GM19324 (cell line): ENCODE measurements at regions not wholly inside any gene's neighbourhood (a gene's known extent, or its start where the extent isn't known, plus 50 kb on each side); places are given as distances from the start of the nearest gene placed in this dataset.
"Not testable (repeated sequence)": the region's sequence is repeated elsewhere in the genome, so short reads cannot be mapped to it uniquely, and the experiment has no call there.

Experiments used
- ATAC-seq: cut with Tn5 transposase; IDR thresholded peaks from one replicate; pipeline ENCODE4 v1.9.1; 2021; ENCODE audit warnings: mild to moderate bottlenecking, moderate library complexity; ENCODE audit not compliant: unreplicated experiment, low FRiP score

DNA sequence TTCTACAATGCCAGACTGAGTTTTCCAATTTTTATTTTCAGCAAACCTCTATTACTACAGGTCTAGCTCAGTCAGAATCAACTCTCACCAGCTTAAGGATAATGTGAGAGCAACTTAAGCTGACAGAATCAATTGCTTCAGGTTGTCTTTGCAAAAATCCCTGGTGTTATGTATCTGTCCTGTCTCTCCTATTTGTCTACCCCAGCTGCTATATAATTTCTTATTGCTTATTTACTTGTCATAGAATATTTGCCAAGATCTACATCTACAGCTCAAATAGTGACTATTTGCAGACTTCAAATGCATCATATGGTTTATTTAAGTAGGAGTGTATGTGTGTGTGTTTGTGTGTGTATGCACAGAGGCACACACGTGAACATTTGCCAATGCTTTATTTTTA, 54.1 kb downstream of the FOXG1 start:
- ATAC-seq: no peak

DNA sequence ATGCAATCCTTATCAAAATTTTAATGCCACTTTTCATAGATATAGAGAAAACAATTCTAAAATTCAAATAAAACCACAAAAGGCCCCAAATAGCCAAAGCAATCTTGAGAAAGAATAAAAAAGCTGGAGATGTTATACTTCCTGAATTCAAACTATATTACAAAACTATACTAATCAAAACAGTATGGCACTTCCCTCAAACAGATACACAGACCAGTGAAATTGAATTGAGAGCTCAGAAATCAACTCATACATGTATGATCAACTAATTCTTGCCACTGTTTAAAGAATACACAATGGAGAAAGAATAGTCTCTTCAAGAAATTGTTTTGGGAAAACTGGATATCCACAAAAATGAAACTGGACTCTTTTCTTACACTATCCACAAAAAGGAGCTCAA, 55.4 kb downstream of the FOXG1 start:
- ATAC-seq: no peak

DNA sequence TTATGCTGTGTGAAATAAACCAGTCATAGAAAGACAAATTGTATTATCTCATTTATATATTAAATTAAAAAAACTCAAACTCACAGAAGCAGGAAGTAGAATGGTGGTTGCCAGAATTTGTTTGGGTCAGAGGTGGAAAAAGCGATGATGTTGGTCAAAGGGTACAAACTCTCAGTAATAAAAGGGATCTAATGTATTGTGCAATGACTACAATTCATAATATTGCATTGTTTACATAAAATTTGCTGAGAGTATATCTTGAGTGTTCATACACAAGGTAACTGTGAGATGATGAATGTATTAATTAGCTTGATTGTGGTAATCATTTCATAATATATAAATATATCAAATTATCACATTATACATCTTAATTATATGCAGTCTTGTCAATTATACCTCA, 56.7 kb downstream of the FOXG1 start:
- no peak for ATAC-seq

DNA sequence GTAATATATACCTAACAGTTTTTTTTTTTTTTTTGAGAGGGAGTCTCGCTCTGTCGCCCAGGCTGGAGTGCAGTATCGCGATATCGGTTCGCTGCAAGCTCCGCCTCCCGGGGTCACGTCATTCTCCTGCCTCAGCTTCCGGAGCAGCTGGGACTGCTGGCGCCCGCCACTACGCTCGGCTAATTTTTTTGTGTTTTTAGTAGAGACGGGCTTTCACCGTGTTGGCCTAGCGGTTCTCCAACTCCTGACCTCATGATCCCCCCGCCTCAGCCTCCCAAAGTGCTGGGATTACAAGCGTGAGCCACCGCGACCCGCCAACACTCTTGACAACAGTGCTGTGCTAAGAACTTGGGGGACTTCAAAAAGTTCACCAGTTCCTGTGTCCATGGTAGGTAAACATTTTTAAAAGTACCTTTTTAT, 63.5 kb downstream of the FOXG1 start:
- no peak for ATAC-seq

DNA sequence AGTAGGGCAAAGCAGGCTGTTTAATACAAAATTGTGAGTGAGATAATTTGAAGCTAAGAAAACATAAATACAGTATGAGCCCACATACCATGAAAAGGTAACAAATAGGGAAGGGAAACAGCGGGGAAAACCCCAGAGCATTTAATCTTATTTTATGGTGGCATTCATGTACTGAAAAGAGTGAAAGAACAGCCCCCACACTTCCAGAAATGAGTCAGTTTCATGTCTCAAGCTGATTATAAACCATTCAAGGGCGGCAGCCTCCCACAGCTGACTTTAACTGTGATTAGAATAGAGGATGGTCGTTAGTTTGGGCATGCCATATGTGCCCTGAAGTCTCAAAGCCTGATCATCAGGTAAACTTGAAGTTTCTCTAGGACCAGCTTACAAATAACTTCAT, 64.5 kb downstream of the FOXG1 start:
- ATAC-seq: peak; percentile 88

DNA sequence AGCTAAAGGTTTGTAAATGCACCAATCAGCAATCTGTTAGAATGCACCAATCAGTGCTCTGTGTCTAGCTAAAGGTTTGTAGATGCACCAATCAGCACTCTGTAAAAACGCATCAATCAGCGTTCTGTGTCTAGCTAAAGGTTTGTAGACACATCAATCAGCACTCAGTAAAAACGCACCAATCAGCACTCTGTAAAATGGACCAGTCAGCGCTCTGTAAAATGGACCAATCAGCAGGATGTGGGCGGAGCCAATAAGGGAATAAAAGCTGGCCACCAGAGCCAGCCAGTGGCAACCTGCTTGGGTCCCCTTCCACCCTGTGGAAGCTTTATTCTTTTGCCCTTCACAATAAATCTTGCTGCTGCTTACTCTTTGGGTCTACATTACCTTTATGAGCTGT, 76.0 kb downstream of the FOXG1 start:
- not testable (repeated sequence) for ATAC-seq

DNA sequence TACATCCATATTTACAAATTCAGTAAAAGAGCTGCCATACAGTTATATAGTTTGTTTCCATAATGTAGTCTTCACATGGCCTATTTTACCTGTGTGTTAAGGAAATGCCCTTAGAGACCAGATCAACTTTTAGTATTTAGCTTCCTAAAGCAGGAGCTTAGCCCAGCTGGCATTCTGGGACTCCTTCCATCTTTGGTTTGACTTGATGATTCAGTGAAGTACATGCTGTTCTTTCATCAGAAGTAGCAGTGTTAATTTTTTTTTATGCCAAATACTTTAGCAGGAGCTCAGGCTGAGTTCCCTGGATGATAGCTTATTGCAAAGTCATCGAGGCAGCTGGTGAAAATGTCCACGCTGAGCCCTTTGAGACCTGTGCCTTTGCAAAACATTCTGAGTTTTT, 101.0 kb downstream of the FOXG1 start:
- no peak for ATAC-seq

DNA sequence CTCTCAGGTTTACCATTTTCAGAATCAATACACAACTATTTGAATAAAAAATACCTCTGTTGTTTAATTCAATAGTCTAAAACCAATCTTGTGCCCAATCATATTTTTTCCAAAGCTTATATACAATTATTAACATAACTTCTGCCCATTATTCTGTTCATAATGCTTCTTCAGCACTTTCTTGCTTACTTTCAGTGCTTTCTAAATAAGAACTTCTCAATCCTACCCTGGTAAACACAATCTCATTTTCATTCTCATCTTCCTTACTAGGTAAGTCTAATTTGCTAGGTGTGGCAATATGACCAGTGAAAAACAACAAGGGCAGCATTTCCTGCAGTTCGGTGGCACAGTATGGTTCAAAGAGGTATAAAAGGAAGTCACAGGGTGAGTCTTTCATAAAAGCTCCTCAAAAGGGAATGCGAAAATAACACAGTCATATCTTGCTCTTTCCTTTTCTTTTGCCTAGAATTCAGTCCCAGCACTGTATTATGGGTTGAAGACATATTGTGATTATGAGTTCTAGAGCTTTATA, 103.5 kb downstream of the FOXG1 start:
- peak; percentile 59 for ATAC-seq

DNA sequence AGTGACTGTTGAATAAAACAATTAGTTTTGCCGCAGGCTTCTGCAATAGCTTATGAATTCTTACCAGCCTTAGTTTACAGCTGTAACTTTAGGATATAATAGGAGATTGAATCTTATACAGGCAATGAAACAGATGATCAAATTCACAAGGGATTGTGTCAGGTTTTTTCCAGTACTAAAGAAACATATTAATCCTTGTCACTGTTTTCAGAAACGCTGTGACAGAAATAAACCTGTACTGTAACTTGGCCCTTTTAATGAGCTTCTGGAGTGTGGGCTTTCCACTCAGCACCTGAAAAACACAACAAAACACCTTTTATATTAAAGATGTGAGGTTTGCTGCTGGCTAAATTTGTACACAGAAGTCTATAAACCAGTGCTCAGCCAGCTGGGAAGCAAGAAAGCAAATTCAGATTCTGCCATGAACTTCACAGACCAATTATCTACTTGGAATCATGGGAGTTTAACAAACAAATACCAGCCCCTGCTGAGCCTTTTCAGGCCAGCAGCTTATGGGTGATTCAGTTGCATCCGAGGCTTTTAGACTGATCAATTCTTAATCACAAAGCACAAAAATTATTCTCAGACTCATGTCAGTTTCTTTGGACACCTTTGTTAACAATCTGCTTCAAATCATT, 109.5 kb downstream of the FOXG1 start:
- ATAC-seq: no peak

DNA sequence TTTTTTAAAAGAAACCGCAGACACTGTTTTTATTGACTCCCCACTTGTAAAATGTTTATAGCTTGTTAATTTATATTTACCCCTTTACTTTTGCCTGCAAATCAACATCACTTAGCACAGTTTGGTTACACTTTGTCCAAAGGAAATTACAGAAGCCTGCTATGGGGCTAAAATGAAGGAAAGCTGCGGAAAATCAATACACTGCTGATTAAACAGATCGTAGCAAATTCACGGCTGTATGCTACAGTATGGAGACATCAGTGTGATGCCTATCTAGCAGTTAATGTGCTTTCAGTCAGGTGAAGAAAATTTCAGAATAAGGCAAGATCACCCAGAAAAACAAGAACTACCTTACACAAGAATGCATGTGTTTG, 110.0 kb downstream of the FOXG1 start:
- no peak for ATAC-seq

DNA sequence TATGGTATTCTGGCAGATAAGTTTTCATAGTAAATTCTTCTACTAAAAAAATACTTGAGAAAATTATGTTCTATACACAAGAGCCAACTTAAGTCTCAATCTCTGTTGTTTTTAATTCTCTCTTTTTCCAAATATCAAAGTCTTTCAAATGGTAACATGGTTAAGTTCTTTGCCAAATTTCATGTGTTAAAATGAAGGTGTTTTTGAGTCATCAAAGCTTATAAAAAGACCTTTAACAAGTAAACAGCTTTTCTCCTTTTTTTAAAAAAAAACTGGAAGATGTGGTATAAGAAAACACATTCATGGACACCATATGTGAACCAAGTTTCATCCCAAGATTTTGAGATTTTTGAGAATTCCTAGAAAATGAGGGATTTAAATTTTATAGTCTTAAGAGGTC, 111.3 kb downstream of the FOXG1 start:
- ATAC-seq: no peak

DNA sequence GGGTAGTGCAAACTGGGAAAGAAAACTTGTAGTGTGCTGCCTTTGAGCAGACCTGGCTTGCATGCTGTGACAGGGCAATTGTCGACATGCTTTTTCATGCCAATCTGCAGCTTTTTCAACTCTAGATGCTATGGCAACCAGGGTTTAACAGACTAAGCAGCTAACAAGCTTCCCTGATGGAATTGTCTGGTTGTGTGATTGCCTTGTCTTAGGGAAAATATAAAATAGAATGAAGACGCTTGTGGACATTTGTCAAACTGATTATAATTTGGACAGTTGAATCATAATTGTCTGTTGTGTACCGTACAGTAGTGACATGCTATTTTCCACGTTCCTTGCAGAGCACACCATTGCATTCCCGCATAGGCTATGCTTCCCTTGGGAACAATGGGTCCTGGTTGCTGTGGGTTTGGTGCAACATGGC, 113.0 kb downstream of the FOXG1 start:
- ATAC-seq: no peak

DNA sequence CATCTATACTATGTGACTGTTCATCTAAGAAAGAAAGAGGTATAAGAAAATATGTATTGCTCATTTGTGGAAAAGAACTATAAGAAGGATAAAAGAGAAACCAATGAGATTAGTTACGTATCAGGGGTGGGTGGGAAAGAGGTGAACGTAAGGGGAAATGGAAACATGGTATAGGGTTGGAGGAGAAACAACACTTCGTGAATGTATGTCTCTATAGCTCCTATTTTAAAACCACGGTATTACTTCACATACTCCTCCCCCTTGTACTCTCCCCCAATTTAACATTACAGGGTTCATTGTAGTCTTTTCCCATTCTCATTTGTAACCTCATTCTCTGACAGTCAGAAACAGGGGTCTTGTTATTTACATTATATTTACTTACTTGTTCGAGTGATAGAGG, 120.4 kb downstream of the FOXG1 start:
- no peak for ATAC-seq

DNA sequence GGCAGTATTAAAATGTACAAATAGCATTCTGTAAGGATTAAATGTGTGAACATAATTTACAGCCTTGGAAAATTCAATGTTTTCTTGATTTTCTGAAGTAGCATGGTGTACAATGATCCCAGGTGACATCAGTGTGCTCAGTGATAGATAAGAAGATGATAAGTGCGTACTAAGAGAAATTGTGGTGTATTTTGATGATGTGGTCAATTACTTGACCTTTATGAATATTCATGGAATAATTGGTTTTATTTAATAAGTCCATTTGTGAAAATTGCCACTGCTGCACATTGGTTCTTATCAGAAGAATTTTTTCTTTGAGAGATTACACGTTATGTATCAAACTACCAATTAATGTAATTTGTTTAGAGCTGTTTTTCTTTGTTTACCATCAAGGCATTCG, 128.8 kb downstream of the FOXG1 start:
- no peak for ATAC-seq

DNA sequence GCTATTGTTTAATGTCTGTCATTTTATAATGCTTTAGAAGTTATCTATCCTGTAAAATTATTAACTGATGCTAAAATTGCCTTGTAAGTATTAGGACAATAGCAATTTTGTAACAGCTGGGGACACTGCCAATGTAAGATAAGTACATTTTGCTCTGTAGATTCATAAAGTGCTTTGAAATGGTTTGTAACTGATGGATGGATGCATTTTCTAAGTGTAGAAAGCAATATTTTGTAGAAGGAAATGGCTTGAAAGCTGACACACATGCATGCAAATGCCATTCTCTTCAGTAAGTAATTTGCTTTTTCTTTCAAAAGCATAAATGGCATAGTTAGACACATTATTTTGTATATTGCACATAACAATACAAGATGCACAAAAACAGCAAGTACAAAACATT, 129.8 kb downstream of the FOXG1 start:
- ATAC-seq: no peak

DNA sequence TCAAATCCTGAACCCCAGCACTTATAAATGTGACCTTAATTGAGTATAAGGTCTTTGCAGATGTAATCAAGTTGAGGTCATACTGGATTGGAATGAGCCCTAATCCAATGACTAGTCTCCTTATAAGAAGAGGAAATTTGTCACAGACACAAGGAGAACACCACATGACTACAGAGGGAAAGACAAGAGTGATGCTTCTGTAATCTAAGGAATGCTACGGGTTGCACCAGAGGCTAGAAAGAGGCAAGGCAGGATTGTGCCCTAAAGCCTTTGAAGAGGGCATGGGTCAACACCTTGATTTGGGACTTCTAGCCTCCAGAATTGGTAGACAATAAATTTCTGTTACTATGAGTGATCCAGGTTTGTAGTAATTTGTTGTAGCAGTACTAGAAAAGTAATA, 135.0 kb downstream of the FOXG1 start:
- ATAC-seq: no peak

DNA sequence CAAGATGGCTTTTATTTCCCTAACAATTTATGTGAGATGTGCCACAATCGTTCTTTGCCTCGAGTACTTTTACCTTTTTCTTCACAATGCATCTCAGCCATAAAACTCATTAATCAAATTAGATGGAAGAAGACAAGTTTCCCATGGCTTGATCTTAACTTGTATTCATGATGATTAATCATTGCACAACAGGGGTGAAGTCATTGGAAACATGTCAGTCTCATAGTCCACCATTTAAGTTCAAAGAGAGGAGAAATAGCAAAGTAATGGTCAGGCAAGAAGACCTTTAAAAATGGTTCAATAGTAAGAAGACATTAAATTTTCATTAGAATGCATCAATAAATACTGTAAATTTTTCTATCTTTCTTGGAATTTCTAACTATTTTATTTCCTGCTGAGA, 136.3 kb downstream of the FOXG1 start:
- ATAC-seq: no peak

DNA sequence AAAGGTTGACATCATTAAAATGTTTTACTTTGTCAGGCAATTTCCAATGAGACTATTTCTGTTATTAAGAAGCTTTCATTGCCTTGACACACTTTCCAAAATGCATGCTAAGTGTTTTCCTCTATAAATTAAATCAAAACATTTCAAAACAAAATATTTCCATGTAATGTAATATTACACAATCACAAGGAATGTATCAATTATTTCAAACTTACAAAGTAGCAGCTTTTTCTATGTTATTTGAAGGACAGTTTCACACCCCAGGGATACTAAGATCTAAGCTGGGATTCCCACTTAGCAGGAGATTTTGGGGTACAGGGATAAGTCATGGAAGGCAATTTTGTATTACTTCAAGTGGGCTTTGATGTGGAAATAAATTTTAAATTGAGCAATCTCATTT, 144.9 kb downstream of the FOXG1 start:
- no peak for ATAC-seq

DNA sequence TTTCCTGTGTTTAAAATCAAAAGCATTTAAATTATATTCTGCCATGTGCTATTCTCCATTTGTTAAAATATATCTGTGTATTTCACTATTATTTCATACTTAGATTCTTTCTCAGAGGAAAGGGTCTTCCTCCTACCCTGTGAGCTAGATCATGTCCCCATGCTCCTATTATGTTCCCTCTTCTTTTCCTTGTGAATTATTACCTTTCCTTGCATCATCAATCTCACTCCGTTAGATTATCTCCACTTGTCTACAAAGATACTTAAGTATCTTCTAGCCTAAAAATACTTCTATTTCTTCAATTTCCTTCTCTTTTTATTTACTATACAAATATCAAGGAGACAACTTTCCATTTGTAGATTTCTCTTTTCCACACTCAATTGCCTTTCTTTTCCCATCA, 146.5 kb downstream of the FOXG1 start:
- ATAC-seq: no peak

DNA sequence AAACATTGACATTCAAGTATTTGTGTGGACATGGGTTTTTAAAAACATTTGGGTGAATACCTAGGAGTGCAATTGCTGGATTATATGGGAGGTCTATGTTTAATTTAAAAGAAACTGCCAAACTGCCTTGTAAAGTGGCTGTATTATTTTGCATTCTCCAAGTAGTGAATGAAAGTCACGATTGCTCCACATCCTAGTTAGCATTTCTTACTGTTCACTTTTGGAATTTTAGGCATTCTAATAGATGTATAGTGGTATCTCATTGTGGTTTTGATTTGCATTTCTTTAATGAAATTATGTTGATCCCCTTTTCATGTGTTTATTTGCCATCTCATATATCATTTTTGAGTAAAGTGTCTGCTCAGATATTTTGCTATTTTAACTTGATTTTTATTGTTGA, 159.5 kb downstream of the FOXG1 start:
- ATAC-seq: no peak

DNA sequence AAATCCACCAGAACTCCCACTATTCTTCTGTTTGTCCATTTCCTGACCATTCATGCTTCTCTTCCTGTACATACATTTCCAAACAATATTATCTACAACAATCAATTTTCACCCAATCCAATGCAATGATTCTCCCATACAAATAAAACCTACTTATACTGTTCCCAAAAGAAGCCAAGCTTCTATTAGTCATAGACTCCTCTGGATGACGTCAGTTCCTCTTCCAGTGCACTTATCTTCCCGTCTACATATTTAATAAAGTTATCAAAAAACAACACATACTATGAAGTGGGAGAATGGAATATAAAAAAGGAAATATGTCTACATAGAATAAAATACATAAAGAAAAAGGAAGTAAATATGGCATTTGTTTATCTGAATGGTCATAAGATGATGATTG, 165.4 kb downstream of the FOXG1 start:
- no peak for ATAC-seq

DNA sequence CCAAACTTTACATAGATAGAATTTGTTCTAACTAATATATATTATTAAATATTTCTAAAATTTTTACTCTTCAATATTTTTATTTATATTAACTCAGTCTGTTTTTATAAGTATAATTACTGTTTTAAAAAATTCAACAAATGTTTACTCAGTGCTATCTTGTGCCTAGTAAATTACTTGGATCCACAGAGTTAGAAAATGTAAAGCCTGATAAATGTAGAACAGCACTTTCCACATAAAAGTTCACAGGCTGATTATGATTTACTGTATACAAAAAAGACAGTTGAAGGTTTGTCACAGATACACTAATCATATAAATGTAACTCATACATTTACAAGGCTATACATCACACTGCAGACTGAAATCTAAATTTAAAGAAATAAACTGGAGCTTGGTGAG, 170.0 kb downstream of the FOXG1 start:
- ATAC-seq: no peak

DNA sequence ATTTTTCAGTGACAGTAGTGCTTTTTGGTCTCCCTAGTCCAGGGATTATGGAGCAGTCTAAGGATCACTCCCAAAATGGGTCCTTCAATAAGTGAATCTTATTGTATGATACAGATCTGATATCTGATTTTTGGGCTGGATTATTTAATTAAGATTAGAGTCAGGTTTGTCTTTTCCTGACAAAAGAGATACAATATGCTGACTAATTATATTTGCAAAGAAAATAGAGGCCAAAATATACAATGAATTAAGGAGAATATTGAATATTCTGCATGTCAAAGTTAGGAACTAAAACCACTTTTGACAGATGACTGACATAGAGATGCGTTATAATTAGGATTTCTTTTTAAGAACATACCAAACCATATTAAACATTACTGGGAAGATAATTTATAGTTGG, 175.2 kb downstream of the FOXG1 start:
- ATAC-seq: no peak
